ENCODE measurements at regions not wholly inside any gene's neighbourhood (a gene's known extent, or its start where the extent isn't known, plus 50 kb on each side); places are given as distances from the start of the nearest gene placed in this dataset.

DNA sequence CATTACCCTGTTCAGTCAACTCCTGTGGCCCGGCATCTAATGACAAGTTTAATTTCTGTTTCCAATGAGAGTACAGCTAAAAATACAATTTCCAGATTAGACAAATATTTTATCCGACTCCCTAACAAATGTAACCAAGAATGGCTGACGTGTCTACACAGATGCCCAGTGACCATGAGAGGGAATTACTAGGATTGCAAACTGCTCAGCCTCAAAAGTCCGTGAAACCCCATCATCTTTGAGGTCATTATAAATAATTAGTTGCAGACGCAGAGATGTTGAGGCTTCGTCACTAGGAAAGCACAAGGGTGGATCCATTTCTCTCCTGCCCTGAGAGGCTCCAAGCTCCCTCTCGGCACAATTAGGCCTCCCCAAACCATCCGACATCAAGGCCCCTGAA lies 104.1 kb upstream of the ZNF507 start:
- Histone ChIP-seq H3K27me3 (ENCODE audit: control insufficient read depth, insufficient read depth, low read length) (no peaks in the 10 kb centered on the region), H3K9me3 (ENCODE audit: control insufficient read depth, insufficient read depth, low read length) (no peaks in the 10 kb centered on the region), H3K4me3 (ENCODE audit: low read depth, low read length) (no peak overlapping the region), H3K36me3 (ENCODE audit: control insufficient read depth, insufficient read depth, low read length) (no peaks in the 10 kb centered on the region), H3K9ac (ENCODE audit: low read depth, low read length) (no peak overlapping the region), H3K4me1 (ENCODE audit: control insufficient read depth, insufficient read depth, low read length) (no peaks in the 10 kb centered on the region), H3K27ac (ENCODE audit: low read depth, low read length) (no peak overlapping the region)

DNA sequence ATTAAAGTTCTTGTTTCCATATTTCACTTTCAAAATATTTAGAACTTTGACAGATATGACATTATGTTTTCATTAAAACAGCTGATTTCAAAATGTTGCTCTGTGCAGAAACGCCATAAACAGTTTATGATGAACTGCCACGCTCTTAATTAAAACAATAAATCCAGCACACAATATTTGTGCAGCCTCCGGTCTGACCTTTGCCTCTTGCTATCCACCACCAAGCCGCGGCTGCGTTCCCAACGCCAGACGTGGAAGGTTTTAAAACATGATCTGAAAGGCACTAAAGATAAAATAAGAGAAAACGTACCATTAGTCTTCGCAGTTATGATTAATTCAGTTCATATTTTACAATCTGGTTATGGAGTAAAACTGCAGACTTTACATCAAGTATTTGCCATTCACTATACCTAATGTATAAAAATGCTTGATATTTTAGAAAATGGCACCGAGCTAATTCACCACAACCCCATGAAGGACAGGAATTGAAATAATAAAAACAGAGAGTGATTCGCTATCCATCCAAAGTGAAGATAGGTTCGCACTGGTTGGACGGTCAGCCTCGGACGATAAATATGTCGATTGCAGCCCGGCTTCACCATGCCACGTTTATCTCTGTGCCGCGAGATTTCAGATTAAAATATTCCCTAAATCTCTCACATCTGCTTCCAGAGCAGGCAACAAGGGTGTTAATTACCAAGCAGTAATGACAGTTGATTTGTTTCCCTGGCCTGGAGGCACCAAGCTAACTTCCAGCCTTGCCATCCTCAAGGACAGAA lies 103.3 kb upstream of the ZNF507 start:
- Histone ChIP-seq H3K4me1 (ENCODE audit: control insufficient read depth, insufficient read depth, low read length) (no peaks in the 10 kb centered on the region), H3K4me3 (ENCODE audit: low read depth, low read length) (no peak overlapping the region), H3K9ac (ENCODE audit: low read depth, low read length) (no peak overlapping the region), H3K27ac (ENCODE audit: low read depth, low read length) (no peak overlapping the region), H3K36me3 (ENCODE audit: control insufficient read depth, insufficient read depth, low read length) (no peaks in the 10 kb centered on the region), H3K27me3 (ENCODE audit: control insufficient read depth, insufficient read depth, low read length) (no peaks in the 10 kb centered on the region), H3K9me3 (ENCODE audit: control insufficient read depth, insufficient read depth, low read length) (no peaks in the 10 kb centered on the region)

DNA sequence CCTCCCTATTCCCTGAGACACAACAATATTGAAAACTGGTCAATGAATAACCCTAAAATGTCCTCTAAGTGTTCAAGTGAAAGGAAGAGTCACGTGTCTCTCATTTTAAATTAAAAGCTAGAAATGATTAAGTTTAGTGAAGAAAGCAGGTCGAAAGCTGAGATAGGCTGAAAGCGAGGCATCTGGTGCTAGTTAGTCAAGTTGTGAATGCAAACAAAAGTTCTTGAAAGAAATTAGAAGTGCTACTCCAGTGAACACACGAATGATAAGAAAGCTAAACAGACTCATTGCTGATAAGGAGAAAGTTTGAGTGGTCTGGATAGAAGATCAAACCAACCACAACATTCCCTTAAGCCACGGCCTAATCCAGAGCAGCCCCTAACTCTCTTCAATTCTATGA lies 99.4 kb upstream of the ZNF507 start:
- no peaks in the 10 kb centered on the region for H3K27me3 ChIP-seq (ENCODE audit: control insufficient read depth, insufficient read depth, low read length)
- H3K4me1 ChIP-seq (ENCODE audit: control insufficient read depth, insufficient read depth, low read length) = no peaks in the 10 kb centered on the region
- H3K27ac ChIP-seq (ENCODE audit: low read depth, low read length) = no peak overlapping the region
- no peaks in the 10 kb centered on the region for H3K36me3 ChIP-seq (ENCODE audit: control insufficient read depth, insufficient read depth, low read length)
- no peak overlapping the region for H3K9ac ChIP-seq (ENCODE audit: low read depth, low read length)
- no peaks in the 10 kb centered on the region for H3K9me3 ChIP-seq (ENCODE audit: control insufficient read depth, insufficient read depth, low read length)
- no peak overlapping the region for H3K4me3 ChIP-seq (ENCODE audit: low read depth, low read length)

DNA sequence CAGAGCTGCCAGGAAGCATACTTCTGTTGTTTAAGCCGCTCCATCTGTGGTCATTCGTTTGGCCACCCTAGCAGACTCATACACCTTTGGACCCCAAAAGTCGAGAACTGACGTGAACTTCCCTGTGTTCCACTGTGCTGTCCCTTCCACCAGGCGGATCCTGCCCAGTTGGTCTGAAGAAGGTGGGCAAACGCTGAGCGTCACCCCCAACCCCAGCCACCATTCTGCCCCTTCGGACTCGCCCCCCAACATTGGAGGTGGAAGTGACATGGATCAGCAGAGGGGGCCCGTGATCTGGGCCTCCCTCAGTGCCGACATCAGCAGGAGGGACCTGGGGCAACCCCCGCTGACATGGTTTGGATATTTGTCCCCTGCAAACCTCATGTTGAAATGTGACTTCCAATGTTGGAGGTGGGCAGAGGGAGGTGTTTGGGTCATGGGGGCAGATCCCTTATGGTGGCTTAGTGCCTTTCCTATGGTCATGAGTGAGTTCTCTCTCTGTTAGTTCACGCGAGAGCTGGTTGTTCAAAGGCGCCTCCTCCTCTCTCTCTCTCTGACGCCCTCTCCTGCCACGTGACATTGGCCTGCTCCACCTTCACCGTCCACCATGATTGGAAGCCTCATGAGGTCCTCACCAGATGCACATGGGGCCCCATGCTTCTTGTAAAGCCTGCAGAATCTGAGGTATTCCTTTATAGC lies 93.6 kb upstream of the ZNF507 start:
- no peaks in the 10 kb centered on the region for H3K36me3 ChIP-seq (ENCODE audit: control insufficient read depth, insufficient read depth, low read length)
- no peaks in the 10 kb centered on the region for H3K4me1 ChIP-seq (ENCODE audit: control insufficient read depth, insufficient read depth, low read length)
- H3K9ac ChIP-seq (ENCODE audit: low read depth, low read length) = no peak overlapping the region
- H3K27ac ChIP-seq (ENCODE audit: low read depth, low read length) = no peak overlapping the region
- H3K4me3 ChIP-seq (ENCODE audit: low read depth, low read length) = no peak overlapping the region
- H3K27me3 ChIP-seq (ENCODE audit: control insufficient read depth, insufficient read depth, low read length) = no peaks in the 10 kb centered on the region
- no peaks in the 10 kb centered on the region for H3K9me3 ChIP-seq (ENCODE audit: control insufficient read depth, insufficient read depth, low read length)

DNA sequence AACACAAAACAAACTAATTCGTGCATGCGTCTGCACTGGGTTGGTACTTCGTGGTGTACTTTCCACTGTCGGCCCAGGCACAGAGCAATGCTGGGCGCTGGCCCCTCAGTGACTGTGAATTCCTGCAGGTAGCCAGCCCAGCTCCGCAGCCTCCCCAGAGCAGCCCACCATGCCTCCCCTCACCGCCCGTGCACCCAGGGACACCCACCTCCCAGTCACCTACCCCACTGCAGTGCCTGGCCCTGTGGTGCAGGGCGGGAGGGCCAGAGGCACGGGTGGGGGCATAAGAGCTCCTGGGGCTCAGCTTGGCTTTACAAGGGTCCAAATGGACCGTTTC lies 93.1 kb upstream of the ZNF507 start:
- H3K4me3 ChIP-seq (ENCODE audit: low read depth, low read length) = no peak overlapping the region
- H3K4me1 ChIP-seq (ENCODE audit: control insufficient read depth, insufficient read depth, low read length) = no peaks in the 10 kb centered on the region
- no peaks in the 10 kb centered on the region for H3K9me3 ChIP-seq (ENCODE audit: control insufficient read depth, insufficient read depth, low read length)
- no peak overlapping the region for H3K27ac ChIP-seq (ENCODE audit: low read depth, low read length)
- H3K27me3 ChIP-seq (ENCODE audit: control insufficient read depth, insufficient read depth, low read length) = no peaks in the 10 kb centered on the region
- H3K36me3 ChIP-seq (ENCODE audit: control insufficient read depth, insufficient read depth, low read length) = no peaks in the 10 kb centered on the region
- H3K9ac ChIP-seq (ENCODE audit: low read depth, low read length) = no peak overlapping the region

DNA sequence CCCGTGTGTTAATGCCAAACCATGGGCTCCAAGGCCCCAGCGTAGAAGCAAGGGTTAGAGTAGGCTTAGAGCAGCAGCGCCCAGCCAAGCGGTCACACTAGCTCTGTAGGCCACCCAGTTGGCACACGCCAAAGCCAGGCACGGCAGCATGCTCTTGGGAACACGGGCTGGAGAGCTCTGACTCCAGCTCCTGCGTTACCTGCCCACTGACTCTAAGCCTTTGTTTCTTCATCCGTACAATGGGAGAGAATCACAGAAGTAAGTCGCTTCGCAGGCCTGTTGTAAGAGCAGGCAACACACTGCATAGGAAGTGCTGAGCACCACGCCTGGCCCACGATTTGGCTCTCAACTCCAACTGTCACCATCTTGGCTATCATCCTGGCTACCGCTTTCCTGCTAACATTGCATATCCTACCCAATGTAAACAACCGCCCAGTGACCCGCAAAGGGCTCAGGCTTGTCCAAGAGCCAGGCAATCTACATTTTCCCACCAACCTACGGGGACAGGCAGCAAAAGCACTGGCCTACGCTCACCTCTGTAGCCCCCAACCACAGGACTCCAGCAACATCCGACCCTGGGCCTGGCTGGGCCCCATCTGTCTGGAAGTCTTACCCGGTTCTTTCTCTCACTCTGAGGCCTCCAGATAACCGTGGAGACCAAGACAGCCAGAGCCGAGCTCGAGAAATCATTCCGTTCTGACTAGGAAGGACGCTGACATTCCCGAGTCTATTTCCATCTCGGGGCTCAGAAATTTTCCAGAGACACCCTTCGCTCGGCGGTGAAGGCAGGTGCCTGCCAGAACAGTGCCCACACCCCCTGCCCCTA lies 91.5 kb upstream of the ZNF507 start:
- Histone ChIP-seq H3K27ac (ENCODE audit: low read depth, low read length) (no peak overlapping the region), H3K4me1 (ENCODE audit: control insufficient read depth, insufficient read depth, low read length) (no peaks in the 10 kb centered on the region), H3K9ac (ENCODE audit: low read depth, low read length) (no peak overlapping the region), H3K9me3 (ENCODE audit: control insufficient read depth, insufficient read depth, low read length) (no peaks in the 10 kb centered on the region), H3K36me3 (ENCODE audit: control insufficient read depth, insufficient read depth, low read length) (no peaks in the 10 kb centered on the region), H3K4me3 (ENCODE audit: low read depth, low read length) (no peak overlapping the region), H3K27me3 (ENCODE audit: control insufficient read depth, insufficient read depth, low read length) (no peaks in the 10 kb centered on the region)

DNA sequence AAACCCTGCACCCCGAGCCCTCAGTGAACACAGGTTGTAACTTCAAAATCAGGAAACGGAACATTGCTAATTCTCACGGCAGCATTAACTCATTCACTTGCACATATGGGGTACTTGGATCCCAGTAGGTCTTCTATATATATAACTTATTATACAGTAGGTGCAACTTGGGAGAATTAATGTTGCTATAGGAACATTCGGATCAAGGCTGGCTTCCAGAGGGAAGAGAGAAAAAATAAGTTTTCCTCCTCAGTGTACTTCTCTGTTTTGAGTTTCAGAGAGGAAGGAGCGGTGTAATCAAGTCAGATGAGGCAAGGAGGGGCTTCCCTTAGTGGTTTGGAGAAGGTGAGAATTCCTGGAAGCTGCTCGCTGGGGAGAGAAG lies 90.9 kb upstream of the ZNF507 start:
- H3K27ac ChIP-seq (ENCODE audit: low read depth, low read length) = no peak overlapping the region
- no peaks in the 10 kb centered on the region for H3K9me3 ChIP-seq (ENCODE audit: control insufficient read depth, insufficient read depth, low read length)
- H3K36me3 ChIP-seq (ENCODE audit: control insufficient read depth, insufficient read depth, low read length) = no peaks in the 10 kb centered on the region
- H3K4me1 ChIP-seq (ENCODE audit: control insufficient read depth, insufficient read depth, low read length) = no peaks in the 10 kb centered on the region
- no peak overlapping the region for H3K4me3 ChIP-seq (ENCODE audit: low read depth, low read length)
- H3K9ac ChIP-seq (ENCODE audit: low read depth, low read length) = no peak overlapping the region
- no peaks in the 10 kb centered on the region for H3K27me3 ChIP-seq (ENCODE audit: control insufficient read depth, insufficient read depth, low read length)

DNA sequence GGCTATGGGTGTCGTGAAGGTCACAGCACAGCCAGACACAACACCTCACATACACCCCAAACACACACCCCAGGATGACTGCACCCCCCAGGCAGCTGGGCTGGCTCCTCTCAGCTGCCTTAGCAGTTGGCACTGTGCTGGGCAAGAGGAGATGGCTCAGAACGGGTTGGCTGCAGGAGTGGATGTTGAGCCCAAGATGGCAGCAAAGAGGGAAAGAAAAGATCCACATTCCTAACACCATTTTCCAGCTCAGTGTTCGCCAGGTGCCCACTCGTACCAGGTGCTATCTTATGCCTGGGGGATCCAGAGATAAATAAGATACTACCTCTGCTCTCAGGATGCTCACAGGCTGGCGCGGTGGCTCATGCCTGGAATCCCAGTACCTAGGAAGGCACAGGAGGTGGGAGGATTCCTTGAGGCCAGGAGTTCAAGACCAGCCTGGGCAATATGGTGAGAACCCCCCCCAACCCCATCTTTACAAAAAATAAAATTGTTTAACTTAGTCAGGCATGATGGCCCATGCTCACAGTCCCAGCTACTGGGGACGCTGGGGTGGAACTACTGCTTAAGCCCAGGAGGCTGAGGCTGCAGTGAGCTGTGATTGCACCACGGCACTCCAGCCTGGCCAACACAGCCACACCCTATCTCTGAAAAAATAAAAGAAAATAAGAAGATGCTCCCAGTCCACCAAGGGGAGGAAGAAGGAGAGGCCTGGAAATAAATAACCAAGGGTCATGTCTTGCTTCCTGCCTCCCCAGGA lies 89.7 kb upstream of the ZNF507 start:
- H3K9me3 ChIP-seq (ENCODE audit: control insufficient read depth, insufficient read depth, low read length) = no peaks in the 10 kb centered on the region

DNA sequence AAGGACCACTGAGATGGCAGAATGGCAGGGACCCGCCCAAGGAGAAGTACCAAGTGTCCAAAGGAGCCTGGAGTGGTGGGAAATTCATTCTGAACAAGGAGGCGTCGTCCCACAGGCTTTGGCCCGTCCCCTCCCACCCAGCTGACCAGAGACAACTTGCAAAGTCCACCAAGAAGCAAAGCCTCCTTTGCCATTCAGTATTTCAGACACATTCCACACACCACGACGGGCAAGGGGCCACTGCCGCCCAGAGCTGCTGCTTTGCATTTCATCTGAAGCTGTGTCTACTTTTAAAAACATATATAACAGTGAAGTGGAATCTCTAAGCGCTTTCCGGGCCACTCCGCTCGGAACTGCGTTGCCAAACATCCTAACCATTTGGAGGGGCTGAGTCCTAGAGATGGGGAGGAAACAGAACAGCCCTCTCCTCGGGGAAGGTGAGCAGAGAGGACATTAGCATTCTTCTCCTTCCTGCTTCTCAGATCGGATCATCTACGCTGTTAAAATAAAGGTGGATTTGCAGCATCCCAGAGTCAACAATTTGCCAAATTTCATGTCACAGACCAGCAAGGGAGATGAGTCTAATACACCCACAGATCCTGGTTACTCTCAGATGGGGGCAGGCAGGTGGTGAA lies 89.0 kb upstream of the ZNF507 start:
- H3K9ac ChIP-seq (ENCODE audit: low read depth, low read length) = no peak overlapping the region
- no peaks in the 10 kb centered on the region for H3K27me3 ChIP-seq (ENCODE audit: control insufficient read depth, insufficient read depth, low read length)
- H3K4me3 ChIP-seq (ENCODE audit: low read depth, low read length) = no peak overlapping the region
- H3K9me3 ChIP-seq (ENCODE audit: control insufficient read depth, insufficient read depth, low read length) = no peaks in the 10 kb centered on the region
- no peak overlapping the region for H3K27ac ChIP-seq (ENCODE audit: low read depth, low read length)
- H3K4me1 ChIP-seq (ENCODE audit: control insufficient read depth, insufficient read depth, low read length) = no peaks in the 10 kb centered on the region
- no peaks in the 10 kb centered on the region for H3K36me3 ChIP-seq (ENCODE audit: control insufficient read depth, insufficient read depth, low read length)

More for the DNA sequence above, 89.7 kb upstream of the ZNF507 start:
- H3K4me1 ChIP-seq (ENCODE audit: control insufficient read depth, insufficient read depth, low read length) = no peaks in the 10 kb centered on the region
- no peak overlapping the region for H3K9ac ChIP-seq (ENCODE audit: low read depth, low read length)
- no peaks in the 10 kb centered on the region for H3K27me3 ChIP-seq (ENCODE audit: control insufficient read depth, insufficient read depth, low read length)
- H3K36me3 ChIP-seq (ENCODE audit: control insufficient read depth, insufficient read depth, low read length) = no peaks in the 10 kb centered on the region
- H3K4me3 ChIP-seq (ENCODE audit: low read depth, low read length) = no peak overlapping the region
- H3K27ac ChIP-seq (ENCODE audit: low read depth, low read length) = no peak overlapping the region

DNA sequence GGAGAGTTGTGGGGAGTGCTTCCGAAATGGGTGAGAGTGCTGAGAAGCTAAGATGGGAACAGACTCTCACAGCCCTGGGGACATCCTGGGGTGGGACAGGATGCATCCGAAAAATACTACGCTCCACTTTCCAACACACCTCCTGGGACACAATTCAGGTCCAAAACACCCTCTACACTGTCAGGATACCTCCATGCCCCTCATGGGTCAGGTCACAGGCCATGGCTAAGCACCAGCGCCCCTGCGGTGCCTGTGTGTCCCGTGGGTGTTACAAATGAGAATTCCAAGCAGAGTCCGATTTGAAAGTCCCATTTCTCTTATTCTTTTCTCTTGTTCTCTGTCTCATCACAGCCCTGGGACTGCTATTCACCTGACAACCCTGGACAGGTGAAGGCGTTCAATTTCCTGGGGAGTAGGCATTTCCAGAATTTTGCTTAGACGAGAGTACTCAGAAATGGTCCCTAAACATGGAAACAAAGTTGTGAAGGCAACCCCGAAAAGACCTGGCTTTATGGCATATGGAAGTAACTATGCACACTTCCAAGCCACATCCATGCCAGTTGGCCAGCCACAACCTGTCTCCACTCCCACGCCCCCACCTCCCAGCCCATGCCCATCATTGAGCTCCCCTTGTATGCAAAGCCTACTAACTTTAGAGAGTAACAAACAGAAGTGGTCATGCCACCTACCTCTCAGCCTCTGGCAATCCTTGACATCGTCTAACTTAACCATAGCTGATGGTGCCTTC lies 87.9 kb upstream of the ZNF507 start:
- H3K36me3 ChIP-seq (ENCODE audit: control insufficient read depth, insufficient read depth, low read length) = no peaks in the 10 kb centered on the region
- H3K9ac ChIP-seq (ENCODE audit: low read depth, low read length) = no peak overlapping the region
- no peak overlapping the region for H3K27ac ChIP-seq (ENCODE audit: low read depth, low read length)
- no peaks in the 10 kb centered on the region for H3K27me3 ChIP-seq (ENCODE audit: control insufficient read depth, insufficient read depth, low read length)
- no peak overlapping the region for H3K4me3 ChIP-seq (ENCODE audit: low read depth, low read length)
- no peaks in the 10 kb centered on the region; the same call in 1 of the 2 replicates for H3K4me1 ChIP-seq (ENCODE audit: control insufficient read depth, insufficient read depth, low read length)
- H3K9me3 ChIP-seq (ENCODE audit: control insufficient read depth, insufficient read depth, low read length) = no peaks in the 10 kb centered on the region

Measured in HUES48 (cell line).